Peyer's patch (tissue), 4 donors: ENCODE measurements at regions not wholly inside any gene's neighbourhood (a gene's known extent, or its start where the extent isn't known, plus 50 kb on each side); places are given as distances from the start of the nearest gene placed in this dataset.

ENCODE experiments used
- POLR2A ChIP-seq, 2 donors: fragments of 450-650 bp; IDR thresholded peaks; one replicate each; pipeline ENCODE4 v1.5.1; 2017; ENCODE audit warnings: antibody characterized with exemption in 2 of 2, mild to moderate bottlenecking in 2 of 2, moderate library complexity in 2 of 2
- TF ChIP-seq, protein P1 (sequence below), 6 experiments: fragments of 450-650 bp in 4 of 6; fragments of 200-600 bp in 2 of 6; sonication (generic) in 1 of 6; IDR thresholded peaks; one replicate each; pipeline ENCODE4 v1.5.1; 2017 to 2019; ENCODE audit warnings: antibody characterized with exemption in 6 of 6, mild to moderate bottlenecking in 3 of 6, moderate library complexity in 1 of 6

DNA sequence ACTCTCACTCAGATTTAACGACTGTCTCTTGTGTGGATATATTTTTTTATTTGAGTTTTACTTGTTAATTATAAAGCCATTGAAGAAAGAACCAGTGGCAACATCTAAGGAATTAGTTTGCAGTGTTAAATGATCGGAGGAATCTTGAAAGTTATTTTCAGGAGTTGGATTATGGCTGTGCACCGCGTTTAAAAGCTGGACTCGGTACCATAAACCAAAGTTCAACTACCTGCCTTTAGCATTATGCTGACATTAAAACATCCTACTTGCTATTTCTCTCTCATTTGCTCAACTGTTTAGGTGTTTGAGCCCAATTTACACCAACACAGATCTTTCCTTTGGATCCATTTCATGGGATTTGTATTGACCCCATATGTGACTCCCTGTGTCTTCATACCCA, 289.4 kb upstream of the SASH1 start:
- TF ChIP-seq, protein P1, sequence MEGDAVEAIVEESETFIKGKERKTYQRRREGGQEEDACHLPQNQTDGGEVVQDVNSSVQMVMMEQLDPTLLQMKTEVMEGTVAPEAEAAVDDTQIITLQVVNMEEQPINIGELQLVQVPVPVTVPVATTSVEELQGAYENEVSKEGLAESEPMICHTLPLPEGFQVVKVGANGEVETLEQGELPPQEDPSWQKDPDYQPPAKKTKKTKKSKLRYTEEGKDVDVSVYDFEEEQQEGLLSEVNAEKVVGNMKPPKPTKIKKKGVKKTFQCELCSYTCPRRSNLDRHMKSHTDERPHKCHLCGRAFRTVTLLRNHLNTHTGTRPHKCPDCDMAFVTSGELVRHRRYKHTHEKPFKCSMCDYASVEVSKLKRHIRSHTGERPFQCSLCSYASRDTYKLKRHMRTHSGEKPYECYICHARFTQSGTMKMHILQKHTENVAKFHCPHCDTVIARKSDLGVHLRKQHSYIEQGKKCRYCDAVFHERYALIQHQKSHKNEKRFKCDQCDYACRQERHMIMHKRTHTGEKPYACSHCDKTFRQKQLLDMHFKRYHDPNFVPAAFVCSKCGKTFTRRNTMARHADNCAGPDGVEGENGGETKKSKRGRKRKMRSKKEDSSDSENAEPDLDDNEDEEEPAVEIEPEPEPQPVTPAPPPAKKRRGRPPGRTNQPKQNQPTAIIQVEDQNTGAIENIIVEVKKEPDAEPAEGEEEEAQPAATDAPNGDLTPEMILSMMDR (IDR thresholded peaks at IDR 0.05) = no peak
- no peak for TF ChIP-seq POLR2A (IDR thresholded peaks at IDR 0.05)
